NCI-H1694 (cell line): ENCODE measurements at regions not wholly inside any gene's neighbourhood (a gene's known extent, or its start where the extent isn't known, plus 50 kb on each side); places are given as distances from the start of the nearest gene placed in this dataset.
"Not testable (repeated sequence)": the region's sequence is repeated elsewhere in the genome, so short reads cannot be mapped to it uniquely, and the experiment has no call there.

ENCODE experiments used
- DNase-seq: peaks from one replicate; lab custom pipeline; 2025; lab: John Stamatoyannopoulos, UW

DNA sequence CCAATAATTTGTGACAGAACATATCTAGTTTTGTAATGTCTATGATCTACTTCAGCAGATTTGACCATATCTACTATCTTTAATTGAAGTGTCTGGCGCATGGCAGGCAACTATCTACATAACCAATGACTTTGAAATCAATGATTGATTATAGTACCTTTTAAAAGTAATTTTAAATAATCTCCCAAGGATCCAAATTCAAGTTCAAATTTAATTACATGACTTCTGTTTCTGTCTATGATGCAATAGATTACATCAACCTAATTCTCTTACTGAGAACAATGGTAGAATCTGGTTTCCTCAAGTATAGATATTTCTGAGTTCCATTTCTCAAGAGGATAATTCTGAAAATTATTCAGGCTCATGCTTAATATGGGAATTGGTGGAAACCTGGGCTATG is 177.4 kb upstream of the IL15 start:
- no peak for DNase-seq

DNA sequence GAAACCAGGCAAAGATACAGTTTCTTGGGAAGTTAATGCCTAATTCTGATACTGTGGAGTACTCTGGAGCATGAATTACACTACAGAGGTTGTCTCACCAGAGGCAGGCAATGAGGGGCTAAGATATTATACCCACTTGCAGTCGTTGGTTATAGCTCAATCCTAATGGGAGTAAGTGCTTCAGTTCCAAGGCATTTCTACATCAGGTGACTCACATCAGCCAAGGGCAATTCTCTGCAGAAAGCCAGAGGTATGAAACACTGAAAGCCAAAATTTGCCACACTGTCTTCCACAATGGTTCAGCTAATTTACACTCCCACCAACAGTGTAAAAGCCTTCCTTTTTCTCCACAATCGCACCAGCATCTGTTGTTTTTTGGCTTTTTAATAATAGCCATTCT is 174.0 kb upstream of the IL15 start:
- DNase-seq = no peak

DNA sequence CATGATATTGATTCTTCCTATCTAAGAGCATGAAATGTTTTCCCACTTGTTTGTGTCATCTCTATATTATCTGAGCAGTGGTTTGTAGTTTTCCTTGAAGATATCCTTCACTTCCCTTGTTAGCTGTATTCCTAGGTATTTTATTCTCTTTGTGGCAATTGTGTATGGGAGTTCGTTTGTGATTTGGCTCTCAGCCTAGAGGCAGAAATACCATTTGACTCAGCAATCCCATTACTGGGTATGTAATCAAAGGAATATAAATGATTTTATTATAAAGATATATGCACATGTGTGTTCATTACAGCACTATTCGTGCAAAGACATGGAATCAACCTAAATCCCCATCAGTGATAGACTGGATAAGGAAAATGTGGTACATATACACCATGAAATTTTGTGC is 172.7 kb upstream of the IL15 start:
- no peak for DNase-seq

DNA sequence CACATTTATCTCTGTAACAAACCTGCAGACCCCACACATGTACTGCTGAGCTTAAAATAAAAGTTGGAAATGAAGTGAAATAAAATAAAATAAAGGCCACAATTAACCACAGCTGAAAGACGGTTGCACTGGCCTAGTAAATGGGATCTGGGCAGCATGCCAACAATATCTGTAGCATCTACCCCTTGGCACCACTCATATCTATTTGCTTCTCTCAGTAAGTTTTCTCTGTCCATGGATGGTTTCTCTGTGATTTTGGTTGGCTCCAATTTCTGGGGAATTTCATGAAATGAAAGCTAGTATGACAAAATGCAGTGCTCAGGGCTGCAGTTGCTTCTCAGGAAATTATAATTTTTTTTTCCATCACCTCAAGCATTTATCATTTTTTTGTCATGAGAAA is 172.0 kb upstream of the IL15 start:
- no peak for DNase-seq

DNA sequence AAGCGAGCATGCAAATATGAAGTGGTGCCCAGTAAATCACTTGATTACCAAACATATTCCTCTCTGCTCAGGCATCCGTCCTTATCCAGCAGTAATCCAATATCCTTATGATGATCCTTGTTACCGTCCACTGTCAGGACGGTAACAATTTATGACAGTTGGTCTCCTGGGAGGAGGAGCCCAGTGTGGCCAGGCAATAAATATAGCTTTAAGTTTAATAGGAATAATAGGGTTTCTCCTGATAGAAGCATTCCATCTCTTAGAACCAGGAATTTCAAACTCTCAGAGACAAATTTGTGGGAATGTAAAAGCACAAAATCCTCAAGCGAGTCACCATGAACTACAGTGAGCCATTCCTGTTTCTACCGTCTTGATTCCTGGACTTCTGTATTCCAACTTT is 171.2 kb upstream of the IL15 start:
- no peak for DNase-seq

DNA sequence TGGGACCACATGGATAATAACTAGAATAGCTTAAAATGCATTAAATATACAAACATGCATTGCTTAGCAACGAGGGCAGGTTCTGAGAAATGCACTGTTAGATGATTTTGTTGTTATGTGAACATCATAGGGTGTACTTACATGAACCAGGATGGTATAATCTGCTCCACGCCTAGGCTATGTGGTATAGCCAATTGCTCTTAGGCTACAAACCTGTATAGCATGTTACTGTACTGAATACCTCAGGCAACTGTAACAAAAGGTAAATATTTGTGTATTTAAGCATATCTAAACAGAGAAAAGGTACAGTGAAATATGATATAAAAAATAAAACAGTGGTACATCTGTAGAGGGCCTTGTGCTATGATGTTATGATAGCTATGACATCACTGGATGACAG is 169.2 kb upstream of the IL15 start:
- DNase-seq = no peak

DNA sequence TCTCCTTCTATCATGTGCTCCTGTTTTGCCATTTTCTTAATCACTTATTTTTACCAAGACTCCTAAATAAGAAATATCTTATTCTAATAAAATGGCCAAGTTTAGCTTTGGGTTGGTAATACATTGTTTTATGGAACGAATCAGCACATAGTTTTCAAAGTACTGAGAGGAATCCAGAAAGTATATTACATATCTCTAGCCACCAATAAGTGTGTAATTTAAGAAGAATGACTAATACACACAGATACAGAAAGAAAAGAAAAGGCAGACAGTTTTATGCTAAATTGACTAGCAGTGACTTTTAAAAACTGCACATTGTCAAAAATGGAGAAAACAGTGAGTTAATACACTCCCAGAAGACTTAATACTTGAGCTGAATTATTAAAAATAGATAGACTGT is 167.0 kb upstream of the IL15 start:
- no peak for DNase-seq

DNA sequence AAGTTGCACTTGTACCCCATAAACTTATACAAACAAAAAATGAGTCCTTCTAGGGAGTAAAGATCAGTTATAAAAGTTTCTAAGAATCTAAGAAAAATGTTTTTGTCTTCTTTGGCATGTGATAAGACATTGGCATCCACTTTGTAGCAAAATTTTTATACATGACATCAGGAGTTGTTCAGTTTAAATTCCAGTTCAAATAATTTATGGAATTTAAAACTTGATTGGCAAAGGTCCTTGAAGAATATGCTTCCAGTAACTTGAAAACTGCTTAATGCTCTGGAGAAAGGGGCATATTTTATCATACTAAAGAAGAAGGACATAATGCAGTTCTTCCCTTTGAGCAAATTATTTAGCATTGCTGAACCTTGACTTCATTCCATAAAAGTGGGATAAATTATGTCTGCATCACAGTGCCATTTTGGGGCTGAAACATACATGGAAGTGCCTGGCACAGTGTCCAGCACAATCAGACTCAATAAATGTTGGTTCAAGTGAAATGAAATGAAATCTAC is 163.3 kb upstream of the IL15 start:
- no peak for DNase-seq

DNA sequence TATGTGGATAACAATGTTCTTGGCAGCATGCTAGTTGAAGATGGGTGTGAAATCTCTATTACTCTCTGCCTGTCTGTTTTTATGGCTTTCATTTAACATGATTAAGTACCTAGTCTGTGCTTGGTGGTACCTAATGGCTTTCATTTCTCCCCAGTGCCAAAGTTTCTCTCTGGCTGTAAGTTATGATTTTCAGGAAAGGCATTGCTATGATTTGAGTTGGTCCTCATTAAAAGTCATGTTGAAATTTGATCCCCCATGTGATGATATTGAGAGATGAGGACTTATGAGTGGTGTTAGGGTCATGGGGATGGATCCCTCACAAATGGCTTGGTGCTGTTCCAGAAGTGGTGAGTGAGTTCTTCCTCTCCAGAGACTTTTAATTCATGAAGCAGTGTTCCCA is 162.4 kb upstream of the IL15 start:
- no peak for DNase-seq

DNA sequence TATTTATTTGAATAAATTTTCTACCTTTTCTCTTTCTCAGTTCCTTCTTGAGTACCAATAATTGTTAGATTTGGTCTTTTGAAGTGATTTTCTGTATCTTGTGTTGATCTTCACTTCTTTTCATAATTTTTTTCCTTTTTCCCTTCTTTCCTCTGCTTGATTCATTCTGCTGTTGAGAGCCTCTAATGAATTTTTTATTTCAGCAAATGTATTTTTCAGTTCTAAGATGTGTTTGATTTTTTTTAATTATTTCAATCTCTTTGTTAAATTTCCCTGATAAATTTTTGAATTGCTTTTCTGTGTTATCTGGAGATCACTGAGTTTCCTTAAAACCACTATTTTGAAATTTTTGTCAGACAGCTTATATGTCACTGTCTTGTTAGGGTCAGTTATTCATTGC is 155.4 kb upstream of the IL15 start:
- DNase-seq = no peak

DNA sequence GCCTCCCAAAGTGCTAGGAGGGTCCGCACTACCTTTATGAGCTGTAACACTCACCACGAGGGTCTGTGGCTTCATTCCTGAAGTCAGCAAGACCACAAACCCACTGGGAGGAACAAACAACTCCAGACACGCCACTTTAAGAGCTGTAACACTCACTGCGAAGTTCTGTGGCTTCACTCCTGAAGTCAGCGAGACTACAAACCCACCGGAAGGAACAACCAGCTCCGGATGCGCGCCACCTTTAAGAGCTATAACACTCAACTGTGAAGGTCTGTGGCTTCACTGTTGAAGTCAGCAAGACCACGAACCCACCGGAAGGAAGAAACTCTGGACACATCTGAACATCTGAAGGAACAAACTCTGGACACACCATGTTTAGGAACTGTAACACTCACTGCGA is 152.1 kb upstream of the IL15 start:
- DNase-seq = not testable (repeated sequence)

DNA sequence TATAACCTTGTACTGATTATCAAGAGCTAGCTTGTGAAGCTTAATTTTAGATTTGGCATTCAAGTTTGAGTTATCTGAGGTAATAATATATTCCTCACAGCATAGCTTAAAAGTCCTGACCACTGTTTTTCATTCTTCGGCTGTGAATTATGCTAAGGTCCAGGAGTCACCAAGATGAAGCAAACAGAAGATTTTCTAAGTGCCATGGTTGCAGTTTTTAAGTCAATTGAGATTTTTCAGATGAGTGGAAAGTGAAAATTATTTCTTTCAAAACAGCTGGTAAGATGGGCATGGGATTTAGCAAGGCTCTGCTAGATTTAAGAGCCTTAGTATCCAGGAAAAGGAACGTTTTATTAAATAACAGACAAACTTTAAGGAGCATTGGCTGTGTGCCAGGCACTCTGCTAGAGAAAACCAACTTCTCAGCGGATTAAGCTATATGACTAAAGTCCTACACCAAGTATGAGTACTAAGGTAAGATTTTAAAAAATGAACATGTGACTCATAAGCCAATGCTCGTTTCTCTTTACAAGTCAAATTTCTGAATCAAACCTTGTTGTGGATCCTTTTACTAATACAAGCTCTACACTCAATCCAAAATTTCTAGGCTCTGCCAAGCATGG is 149.9 kb upstream of the IL15 start:
- no peak for DNase-seq

DNA sequence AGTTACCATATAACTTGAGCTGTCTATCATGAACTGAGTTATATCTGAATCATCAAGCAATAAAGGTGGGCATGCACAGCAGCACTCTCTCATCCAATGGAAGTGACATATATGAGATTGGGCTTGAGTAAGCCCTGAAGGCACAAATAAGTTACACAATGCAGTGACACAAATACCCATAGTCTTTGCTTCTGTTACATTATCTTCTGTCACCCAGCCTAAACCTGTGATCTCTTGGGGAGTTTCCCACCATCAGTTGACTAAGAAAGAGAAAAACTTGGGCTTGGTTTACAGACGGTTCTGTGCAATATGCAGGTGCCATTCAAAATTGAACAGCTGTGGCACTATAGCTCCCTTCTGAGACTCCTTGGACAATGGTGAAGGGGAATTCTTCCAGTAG is 138.8 kb upstream of the IL15 start:
- DNase-seq = no peak

DNA sequence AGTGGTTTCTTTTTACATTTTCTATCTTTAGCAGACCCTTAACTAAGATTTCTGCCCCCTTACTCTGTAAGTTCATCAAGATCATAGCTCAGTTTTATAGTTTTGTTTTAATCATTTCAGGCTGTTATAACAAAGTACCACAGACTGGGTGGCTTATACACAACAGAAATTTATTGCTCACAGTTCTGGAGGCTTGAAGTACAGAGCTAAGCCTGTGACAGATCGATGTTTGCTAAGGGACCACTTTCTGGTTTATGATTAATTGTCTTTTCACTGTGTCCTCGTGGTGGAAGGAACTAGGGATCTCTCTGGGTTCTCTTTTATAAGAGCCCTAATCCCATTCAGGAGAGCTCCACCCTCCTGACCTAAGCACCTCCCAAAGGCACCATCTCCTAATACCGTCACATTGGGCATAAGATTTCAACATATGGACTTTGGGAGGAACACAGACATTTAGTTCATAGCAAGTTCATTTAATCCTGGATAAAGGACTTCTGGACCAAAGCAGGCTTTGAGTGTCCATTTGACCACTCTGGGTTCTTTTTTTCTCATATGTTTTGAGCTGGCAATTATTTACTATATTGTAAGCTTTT is 137.0 kb upstream of the IL15 start:
- DNase-seq = no peak

DNA sequence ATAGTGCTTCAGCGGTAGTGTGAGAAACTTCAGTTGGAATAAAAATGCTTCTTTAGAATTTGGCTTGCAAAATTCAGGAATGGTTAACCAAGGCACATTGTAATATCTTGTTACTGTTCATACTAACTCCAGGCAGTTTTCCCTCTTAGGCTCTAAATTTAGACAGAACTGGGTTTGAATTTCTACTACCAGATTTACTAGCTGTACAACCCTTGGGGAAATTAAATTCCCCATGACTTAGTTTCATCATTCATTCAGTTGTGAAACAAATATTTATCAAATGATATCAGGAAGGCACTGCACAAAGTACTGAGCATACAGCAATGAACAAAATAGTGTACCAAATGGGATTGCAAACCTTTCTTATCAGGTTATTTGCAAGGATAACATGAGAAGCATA is 135.0 kb upstream of the IL15 start:
- DNase-seq = no peak

DNA sequence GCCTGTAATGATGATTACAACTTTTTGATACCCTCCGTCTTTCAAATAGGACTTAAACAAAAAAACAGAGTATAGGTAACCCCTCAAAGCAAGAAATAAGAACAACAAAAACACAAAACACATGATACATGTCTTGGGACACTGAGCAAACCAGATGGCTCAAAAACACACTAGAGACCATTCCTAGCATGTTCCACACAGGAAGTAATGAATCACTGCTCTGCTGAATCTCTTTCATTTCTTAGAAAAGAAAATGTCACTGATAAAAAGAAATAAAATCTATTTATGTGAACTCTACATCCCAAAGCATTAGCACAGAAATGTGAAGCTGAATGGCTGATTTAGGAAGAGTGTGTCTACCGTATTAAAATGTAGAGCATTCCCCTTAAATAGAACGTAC is 134.5 kb upstream of the IL15 start:
- no peak for DNase-seq

DNA sequence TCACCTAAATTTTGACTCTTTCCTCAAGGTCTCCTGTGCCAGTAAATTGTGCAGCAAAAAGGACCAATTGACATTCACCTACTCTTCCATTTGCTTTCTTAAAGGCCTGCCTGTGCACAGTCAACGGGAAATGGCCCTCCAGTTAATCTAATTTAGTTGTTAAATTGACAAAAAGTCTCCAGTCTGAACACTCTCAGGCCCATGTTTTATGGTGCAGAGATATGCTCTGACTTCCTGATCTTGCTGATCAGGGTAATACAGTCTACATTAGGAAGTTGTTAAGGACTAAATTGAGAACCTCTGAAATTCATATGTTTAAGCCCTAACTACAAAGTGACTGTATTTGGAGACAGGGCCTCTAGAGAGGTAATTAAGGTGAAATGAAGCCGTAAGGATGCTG is 133.6 kb upstream of the IL15 start:
- DNase-seq = no peak

DNA sequence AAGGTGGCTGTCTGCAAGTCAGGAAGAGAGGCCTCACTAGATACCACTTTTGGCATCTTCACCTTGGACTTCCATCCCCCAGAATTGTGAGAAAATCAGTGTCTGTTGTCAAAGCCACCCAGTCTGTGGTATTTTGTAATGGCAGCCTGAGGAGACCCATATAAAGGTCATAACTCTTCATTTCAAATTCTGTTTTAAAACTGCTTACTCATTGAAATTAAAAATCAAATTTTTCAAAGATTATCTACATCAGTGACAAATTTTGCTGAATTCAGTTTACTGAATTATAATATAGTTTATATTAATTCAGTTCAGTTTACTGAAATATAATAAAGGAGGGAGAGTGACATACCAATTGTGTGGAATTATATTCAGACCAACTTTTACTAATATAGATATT is 133.1 kb upstream of the IL15 start:
- DNase-seq = no peak

DNA sequence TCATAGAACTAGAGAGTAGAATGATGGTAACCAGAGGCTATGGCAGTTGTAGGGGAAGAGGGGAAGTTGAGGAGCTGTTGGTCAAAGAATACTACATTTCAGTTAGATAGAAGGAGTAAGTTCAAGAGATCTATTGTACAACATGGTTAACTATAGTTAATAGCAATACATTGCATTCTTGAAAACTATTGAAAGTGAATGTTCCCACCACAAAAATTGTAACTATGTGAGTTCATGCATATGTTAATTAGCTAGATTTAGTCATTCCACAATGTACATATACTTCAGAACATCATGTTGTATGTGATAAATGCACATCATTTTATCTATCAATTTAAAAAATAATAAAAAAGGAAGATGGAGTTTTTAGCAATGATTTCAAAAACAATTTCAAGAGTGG is 125.3 kb upstream of the IL15 start:
- DNase-seq = no peak

DNA sequence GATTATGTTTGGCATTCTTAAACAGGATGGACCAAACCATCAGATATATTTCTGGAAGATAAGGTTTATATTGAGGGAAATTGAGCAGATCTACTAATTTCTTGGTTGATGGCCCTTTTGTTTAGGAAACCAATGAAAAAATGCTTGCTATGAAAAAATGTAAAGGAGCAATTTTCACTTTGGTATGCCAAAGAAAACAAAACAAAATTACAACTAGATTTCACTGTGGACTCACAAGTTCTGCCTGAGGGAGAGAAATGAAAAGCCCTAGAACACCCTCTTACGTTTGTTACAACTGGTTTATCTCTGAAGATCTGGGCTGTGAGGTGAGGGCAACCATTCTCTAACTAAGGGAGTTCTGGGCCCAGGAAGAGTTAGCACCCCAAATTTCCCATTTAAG is 122.5 kb upstream of the IL15 start:
- no peak for DNase-seq

DNA sequence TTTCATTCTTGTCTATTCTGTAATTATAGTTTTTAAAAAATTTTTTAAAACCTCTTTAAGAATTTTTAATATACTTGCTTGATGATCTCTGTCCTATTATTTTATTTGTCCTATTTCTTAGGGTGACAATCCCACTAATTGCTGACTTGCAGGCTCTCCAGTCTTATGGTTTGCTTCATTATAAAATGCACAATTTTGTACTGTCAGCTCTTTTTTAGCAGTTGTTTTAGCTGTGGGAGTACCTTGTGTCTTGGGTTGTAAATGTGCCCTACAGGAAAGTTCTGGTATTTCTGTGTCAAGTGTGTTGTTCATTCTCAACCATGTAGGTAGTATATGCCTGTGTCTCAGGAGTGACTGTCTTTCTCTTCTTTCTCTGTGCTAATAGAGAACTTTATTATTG is 118.2 kb upstream of the IL15 start:
- DNase-seq = no peak

DNA sequence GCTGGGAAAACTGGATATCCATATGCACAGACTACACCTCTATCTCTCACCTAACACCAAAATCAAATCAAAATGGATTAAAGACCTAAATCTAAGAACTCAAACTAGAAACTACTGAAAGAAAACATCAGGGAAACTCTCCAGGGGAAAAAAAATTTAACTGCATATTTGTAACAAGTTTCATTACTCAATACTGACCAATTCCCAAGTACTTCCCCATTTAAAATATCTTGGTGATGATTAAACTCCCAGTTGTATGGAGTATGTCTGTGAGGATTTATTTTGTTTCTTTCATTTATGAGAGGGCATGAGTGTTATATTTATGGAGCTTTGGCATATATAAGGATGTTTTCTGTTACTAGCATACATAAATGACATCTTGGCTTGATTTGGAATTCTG is 112.3 kb upstream of the IL15 start:
- DNase-seq = no peak

DNA sequence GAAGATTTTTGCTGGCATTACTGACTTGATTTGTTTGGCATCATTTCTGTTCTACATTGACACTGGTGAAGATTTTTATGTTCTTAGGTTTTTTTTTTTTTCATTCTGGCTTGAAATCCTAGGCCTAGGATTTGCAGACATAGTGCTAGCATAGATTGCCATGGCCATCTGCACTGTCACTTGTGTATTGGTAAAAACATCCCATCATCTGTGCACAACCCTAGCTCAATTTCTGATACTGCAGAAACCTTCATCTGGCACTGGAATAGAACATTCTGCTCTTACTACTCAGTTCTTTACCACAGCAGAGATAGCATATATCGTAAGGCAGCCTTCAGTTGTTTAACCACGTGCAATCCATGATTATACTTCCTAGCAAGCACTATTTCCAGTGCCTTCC is 111.5 kb upstream of the IL15 start:
- no peak for DNase-seq

DNA sequence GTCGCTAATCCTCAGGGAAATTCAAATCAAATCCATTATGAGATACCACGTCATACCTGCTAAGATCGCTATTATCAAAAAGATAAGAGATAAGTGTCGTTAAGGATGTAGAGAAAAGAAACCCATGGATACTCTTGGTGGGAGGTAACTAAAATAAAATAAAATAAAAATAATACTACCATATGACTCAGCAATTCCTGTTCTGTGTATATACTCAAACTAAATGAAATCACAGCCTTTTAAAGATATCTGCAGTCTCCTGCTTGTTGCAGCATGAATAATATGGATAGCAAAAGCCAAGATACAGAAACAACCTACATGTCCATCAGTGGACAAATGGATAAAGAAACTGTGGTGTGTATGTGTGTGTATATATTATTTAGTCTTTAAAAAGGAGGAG is 105.8 kb upstream of the IL15 start:
- DNase-seq = no peak
